DMS79 treated with DMSO at 0.1 percent for 48 hours (cell line): ENCODE measurements at regions not wholly inside any gene's neighbourhood (a gene's known extent, or its start where the extent isn't known, plus 50 kb on each side); places are given as distances from the start of the nearest gene placed in this dataset.

Source experiments
- DNase-seq: peaks from one replicate; lab custom pipeline; 2025; lab: John Stamatoyannopoulos, UW

GRCh38 chr16:48487287-48487686 is 102.1 kb upstream of the SIAH1 start:
- DNase-seq = no peak

DNA sequence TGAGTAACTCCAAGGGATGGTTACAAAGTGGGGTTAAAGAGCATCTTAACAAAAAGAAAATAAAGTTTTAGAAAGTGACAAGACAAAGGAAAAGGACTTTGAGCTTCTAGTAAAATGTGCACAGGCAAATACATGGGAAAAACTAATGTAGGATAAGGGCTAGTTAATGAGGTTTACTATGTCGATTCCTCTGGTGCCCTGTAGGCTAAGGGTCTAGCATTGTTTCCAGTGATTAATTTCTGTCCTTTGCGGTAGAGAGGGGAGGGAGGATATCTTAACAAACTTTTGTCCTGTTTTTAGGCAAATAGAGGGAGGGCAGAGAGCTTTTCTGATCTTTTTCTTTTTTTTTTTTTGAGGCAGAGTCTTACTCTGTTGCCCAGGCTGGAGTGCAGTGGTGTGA is 96.6 kb upstream of the SIAH1 start:
- DNase-seq = no peak

DNA sequence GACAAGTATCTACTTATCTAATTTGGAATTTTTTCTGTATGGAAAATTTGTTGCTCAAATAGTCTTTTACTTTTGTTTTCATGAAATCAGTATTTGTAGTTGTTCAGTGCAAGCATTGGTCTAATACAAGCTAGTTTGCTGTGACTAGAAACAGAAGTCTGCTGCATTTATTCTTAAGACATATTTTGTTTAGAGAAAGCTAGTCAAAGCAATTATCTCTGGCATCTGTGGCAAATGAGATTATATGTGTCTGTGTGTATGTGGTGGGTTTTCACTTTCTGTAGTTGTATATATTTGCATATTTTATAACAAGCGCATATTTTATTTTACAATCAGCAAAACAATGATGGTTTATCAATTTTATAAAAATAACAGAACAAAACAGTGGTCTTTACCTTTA is 96.0 kb upstream of the SIAH1 start:
- DNase-seq = no peak

- no peak for DNase-seq
These were observed 94.7 kb upstream of the SIAH1 start for GRCh38 chr16:48479955-48480354.

GRCh38 chr16:48479329-48479728 is 94.1 kb upstream of the SIAH1 start:
- DNase-seq = no peak

DNA sequence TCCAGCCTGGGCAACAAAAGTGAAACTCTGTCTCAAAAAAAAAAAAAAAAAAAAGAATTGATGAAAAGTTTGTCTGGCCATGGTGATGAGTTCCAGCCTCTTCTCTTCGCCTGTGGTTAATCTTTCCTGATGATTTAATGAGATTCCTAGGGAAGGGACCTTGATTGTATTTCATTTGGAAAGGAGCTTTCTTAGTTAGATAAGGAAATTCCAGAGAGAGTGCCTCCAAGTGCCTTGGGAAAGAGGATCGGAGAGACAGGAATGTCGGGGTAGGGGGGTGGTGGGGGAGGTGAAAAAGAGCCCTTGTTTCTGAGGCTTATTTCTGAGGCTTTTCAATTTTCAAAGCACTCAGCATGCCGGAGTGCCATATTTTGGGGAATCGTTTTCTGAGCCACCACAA is 93.2 kb upstream of the SIAH1 start:
- DNase-seq = no peak

GRCh38 chr16:48471435-48471834 is 86.2 kb upstream of the SIAH1 start:
- no peak for DNase-seq

DNA sequence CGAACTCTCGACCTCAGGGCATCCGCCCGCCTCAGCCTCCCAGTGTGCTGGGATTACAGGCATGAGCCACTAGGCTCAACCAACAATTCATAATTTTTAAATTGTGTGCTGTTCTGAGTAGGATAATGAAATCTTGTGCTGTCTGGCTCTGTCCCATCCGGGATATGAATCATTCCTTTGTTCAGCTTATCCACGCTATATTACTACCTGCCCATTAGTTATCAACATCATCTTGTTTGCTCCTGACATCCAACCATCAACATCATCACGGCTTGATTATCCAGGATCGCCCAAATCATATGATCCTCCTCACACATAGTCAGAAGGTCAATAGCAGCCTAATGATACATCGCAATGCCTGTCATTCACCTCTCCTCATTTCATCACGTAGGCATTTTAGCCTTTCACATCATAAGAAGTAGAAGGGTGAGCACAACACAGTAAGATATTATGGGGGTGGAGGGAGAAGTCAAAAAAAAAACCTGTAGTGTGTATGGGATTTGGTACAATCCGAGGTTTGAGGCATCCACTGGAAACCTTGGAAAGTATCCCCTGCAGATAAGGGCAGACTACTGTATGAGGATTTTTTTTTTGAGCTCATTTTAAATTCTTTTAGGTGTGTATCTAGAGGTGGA is 77.0 kb upstream of the SIAH1 start:
- DNase-seq = no peak

DNA sequence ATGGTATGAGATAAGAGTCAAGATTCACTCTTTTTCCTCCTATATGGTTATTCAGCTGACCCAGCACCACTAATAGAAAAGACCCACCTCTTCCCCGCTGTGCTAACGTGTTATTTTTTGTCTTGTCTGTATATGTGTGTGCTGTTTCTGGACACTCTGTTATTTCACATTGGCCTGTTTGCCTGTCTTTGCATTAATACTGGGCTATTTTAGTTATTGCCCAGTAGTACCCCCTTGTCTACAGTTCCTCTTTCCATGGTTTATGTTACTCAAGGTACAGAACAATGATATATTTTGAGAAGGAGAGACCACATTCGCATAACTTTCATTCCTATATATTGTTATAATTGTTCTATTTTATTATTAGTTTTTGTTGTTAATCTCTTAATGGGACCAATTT is 74.0 kb upstream of the SIAH1 start:
- DNase-seq = no peak

DNA sequence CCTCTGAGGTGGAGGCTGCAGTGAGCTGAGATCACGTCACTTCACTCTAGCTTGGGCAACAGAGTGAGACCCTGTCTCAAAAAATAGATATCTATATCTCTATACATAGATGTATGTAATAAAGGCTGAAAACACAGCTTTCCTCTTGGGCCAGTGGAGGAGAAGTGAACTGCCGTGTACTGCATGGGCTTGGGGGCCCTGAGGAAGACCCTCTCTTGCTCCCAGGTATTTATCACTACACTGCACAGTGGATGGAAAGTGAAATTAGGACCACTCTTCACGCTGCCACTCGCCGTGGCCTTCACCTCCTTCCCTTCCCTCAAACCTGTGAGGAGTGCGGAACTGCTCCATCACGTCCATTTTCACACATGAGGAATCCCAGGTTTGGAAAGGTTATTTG is 68.8 kb upstream of the SIAH1 start:
- no peak for DNase-seq

DNA sequence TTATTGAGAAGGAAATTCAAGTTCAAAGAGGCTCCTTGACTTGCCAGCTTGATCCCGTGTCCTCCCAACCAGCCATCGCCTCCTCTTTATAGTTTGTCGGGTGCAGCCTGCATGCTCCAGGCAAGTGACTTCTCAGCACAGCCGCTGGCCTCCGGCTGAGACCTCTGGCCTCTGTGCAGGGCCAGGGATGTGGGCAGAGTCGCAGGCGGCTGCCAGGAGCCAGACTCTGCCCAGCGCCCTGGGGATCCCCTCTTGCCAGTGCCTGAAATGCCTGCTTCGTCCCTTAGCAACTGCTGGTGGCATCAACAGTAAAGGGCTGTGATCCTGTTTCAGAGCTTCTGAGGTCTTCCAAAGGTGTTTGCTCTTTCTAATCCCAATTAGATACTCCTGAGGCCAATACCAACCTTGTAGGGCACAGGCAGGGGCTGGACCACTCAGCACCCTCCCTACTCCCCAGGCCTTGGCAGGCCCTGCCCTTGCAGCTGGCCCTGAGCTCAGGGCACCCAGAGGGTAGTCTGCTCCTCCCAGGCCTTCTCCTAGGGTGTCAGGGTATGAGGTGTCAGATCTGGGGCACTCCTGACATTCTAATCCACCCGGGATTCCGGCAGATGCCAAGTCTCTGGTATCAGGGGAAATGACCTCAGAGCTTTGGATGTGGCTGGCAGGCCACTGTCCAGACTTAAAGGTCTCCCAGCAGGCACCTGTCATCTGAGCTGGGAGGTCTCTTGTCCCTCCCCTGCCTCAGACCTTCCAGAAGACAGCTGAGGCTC is 68.0 kb upstream of the SIAH1 start:
- DNase-seq = no peak

DNA sequence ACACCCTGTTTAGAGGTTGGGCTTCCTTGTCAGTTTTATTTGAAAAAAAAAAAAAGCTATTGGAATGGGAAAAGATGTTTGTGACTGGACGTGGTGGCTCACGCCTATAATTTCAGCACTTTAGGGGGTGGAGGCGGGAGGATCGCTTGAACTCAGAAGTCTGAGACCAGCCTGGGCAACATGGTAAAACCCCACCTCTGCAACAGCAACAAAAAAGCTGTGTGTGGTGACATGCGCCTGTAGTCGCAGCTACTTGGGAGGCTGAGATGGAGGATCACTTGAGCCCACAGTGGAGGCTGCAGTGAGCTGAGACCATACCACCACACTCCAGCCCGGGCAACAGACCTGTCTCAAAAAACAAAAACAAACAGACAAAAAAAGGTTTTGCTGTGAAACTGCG is 66.1 kb upstream of the SIAH1 start:
- DNase-seq = no peak

DNA sequence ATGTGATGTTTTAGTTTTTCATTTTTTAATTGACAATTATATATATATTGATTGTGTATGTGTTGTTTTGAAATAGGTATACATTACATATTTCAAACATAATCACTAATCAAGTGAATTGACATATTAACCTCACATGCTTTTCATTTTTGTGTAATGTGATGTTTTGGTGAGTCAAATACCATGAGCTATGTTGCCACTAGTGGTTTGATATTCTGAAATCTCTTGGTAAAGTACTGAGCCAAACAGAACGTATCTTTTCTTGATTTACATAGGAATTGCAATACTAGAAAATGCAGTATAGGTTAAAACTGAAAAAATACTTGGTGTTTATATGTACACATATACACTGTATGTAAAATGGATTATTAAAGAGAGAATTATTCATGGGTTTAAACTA is 65.2 kb upstream of the SIAH1 start:
- DNase-seq = no peak

DNA sequence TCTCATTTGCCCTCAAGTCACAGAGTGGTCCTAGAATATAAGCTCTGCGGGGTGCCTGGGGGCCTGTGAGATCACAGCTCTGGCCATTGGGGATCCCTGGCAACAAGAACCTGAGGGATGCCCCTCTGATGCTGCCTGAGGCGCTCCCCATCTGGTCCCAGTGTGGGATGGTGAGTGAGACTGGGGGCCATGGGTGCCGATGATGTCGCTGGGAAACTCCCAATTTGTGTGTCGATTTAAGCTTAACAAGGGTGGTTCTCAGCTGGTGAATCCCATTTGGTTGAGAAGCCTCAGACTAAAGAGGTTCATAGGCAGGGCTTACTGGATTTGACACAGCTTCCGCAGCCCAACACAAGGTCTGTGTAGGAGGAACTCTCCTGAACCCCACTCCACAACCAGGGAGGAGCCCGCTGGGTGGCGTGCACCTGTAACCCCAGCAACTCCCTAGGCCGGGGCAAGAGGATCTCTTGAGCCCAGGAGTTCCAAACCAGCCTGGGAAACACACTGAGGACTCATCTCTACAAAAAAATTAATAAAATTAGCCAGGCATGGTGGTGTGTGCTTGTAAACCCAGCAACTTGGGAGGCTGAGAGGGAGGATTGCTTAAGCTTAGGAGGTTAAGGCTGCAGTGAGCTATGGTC is 63.7 kb upstream of the SIAH1 start:
- DNase-seq = no peak

DNA sequence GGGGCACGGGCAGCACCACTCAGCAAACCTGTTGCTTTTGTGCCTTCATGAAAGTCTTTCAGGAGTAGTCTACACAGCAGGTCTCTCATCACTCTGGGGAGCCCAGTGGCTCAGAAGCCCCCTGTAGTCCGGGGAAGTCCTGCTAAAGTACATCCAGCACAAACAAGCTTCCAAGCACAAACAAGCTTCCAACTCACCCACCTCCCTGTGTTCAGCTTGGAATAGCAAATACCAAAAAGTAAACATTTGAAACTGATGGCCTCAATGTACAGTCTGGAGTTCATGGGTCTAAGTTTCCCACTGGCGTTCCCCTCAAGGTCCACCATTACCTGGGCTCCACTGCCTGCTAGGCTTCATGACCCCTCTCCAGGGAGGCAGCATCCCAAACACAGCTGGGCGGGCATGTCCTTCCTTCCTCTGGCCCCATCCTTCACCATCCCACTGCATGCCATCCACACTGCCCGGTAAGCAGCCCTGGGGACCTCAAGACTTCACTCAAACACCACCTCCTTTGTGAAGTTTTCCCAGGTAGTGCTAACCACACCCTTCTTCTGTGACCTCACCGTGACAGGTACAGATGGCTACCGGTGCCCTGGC is 62.8 kb upstream of the SIAH1 start:
- DNase-seq = no peak

DNA sequence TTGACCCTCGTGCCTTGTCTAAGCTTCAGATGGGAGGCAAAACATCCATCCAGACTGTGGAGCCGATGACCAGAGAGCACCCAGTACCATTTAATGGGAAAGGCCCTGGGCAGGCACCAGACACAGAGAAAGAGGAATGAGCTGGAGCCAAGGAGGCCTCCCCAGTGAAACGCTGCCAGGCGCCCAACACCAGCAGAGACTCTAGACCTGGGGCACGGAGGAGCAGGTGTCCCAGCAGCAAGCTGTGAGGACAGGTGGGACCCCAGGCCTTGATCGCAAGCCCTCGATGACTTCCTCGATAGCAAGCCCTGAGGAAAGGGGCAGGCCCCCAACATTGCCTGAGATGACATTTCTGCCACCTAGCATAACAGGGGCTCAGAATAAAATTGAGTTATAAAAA is 62.2 kb upstream of the SIAH1 start:
- no peak for DNase-seq

DNA sequence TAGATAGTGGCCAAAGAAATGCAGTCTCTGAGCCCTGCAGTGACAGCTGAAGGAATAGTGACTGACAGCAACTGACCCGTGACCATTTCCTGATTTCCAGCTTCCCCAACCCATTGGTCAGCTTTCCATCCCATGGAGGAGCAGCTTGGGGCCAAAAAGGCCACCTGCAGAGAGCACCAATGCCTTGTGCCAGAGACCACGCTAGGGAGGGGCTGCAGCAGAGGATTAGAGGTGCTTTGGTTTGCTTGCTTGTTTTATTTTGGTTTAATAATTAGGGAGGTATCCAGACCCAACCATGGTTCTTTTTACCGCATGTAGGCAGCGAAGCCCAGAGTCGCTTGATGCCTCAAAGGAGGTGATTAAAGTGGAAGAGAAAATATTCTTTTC is 61.3 kb upstream of the SIAH1 start:
- DNase-seq = no peak

DNA sequence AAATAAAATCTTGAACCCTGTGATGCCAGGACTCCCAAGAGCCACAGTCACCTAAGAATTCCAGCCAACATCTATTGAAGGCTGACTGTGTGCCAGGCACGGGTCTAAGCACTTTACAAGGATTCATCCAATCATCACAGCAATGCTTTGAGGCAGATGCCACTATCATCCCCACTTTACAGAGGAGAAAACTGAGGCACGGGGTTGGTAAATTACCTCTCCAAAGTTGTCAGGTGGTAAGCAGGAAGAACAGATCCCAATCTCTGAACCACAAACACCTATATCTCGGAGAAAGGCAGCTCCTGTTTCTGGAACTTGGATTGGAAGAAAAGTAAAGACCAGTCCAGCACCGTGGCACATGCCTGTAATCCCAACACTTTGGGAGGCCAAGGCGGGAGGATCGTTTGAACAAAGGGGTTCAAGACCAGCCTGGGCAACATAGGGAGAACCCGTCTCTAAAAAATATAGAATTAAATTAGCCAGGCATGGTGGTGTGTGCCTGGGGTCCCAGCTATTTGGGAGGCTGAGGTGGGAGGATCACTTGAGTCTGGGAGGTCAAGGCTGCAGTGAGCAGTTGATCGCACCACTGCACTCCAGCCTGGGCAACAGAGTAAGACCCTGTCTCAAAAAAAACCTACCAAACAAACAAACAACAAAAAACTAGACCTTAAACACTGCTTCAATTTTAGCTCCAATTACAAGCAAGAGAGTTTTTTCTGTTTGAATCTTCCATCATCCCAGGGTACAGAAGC is 60.7 kb upstream of the SIAH1 start:
- DNase-seq = no peak

GRCh38 chr16:48444574-48444973 is 59.4 kb upstream of the SIAH1 start:
- no peak for DNase-seq

DNA sequence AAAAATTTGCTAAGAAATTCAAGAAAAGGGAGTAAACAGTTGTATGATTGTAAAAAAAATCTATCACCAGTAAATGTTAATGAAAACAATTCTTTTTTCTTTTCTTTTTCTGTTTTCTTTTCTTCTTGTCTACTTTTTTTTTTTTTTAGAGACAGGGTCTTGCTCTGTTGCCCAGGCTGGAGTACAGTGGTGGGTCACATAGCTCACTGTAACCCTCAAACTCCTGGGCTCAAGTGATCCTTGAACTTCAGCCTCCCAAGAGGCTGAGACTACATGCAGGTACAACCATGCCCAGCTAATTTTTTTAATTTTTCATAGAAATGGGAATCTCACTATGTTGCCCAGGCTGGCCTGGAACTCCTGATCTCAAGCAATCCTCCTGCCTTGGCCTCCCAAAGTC is 57.2 kb upstream of the SIAH1 start:
- DNase-seq = no peak

DNA sequence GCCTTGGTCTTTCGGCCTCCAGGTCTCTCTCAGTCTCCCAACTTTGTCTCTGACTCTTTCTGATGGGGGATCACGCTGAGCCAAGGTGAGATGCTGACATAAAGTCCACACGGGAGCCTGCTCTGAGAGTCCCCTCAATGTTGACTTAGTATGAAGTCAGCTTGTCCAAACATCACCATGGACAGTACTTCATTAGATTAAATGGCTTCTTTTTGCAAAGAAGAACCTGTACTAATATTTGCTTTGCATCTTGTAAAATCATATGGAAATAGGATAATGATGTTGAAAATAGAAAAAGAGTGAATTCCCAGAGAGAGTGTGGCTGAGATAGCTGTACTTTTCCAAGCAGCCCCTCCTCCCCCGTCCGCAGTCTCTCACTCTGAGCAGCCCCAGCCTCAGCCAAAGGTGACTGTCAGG is 56.7 kb upstream of the SIAH1 start:
- no peak for DNase-seq

DNA sequence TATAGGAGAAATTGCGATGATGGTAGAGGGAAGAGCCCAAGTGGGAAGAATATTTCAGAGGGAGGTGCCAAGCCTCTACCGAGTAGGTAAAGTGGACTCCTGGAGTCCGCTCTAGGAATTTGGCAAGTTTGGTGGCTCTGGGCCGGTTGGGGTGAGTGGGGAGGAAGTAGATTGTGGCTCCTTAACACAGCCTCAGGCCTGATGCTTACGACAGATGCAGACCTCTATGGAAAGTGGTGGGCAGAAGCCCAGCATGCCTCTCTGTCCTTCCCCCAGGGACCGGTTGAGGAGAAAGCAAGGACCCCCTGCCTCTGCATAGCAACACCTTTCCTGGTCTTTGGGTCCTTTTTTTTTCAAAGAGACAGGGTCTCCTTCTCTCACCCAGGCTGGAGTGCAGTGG is 55.9 kb upstream of the SIAH1 start:
- DNase-seq = no peak
